ENCODE measurements at regions not wholly inside any gene's neighbourhood (a gene's known extent, or its start where the extent isn't known, plus 50 kb on each side); places are given as distances from the start of the nearest gene placed in this dataset.

GRCh38 chr6:120010075-120010474 lies 660.5 kb upstream of the MAN1A1 start:
- no peak for DNase-seq

GRCh38 chr6:120005292-120005976 lies 655.9 kb upstream of the MAN1A1 start:
- no peak for DNase-seq

- DNase-seq: no peak
Observed at GRCh38 chr6:119986934-119987549, 637.5 kb upstream of the MAN1A1 start.

- no peak for DNase-seq
Observed at GRCh38 chr6:119985952-119986736, 636.6 kb upstream of the MAN1A1 start.

GRCh38 chr6:119980802-119981201 lies 631.2 kb upstream of the MAN1A1 start:
- DNase-seq: no peak

- DNase-seq: no peak
Observed at GRCh38 chr6:119979862-119980261, 630.3 kb upstream of the MAN1A1 start.

GRCh38 chr6:119978274-119978889 lies 628.8 kb upstream of the MAN1A1 start:
- no peak for DNase-seq

- no peak for DNase-seq
Observed at GRCh38 chr6:119974430-119975159, 625.0 kb upstream of the MAN1A1 start.

- no peak for DNase-seq
Observed at GRCh38 chr6:119966484-119966883, 616.9 kb upstream of the MAN1A1 start.

- DNase-seq: no peak
Observed at GRCh38 chr6:119965900-119966299, 616.3 kb upstream of the MAN1A1 start.

- no peak for DNase-seq
Observed at GRCh38 chr6:119965008-119965407, 615.4 kb upstream of the MAN1A1 start.

GRCh38 chr6:119962505-119962904 lies 612.9 kb upstream of the MAN1A1 start:
- no peak for DNase-seq

- DNase-seq: no peak
Observed at GRCh38 chr6:119961450-119961849, 611.9 kb upstream of the MAN1A1 start.

- no peak for DNase-seq
Observed at GRCh38 chr6:119960456-119960855, 610.9 kb upstream of the MAN1A1 start.

- no peak for DNase-seq
Observed at GRCh38 chr6:119960036-119960435, 610.5 kb upstream of the MAN1A1 start.

GRCh38 chr6:119957195-119957594 lies 607.6 kb upstream of the MAN1A1 start:
- no peak for DNase-seq

- DNase-seq: no peak
Observed at GRCh38 chr6:119952696-119953095, 603.1 kb upstream of the MAN1A1 start.

- no peak for DNase-seq
Observed at GRCh38 chr6:119950681-119951080, 601.1 kb upstream of the MAN1A1 start.

GRCh38 chr6:119942078-119942752 lies 592.7 kb upstream of the MAN1A1 start:
- no peak for DNase-seq

GRCh38 chr6:119938752-119939151 lies 589.2 kb upstream of the MAN1A1 start:
- no peak for DNase-seq

GRCh38 chr6:119934816-119935215 lies 585.3 kb upstream of the MAN1A1 start:
- DNase-seq: no peak

- no peak for DNase-seq
Observed at GRCh38 chr6:119929121-119929520, 579.6 kb upstream of the MAN1A1 start.

Data from GOT3 (cell line).